Stimulated activated CD8-positive, alpha-beta memory T cell treated with anti-CD3 and anti-CD28 coated beads, Interleukin-4, amount 100 ng/mL, for 1 hour (primary cell): ENCODE measurements at regions not wholly inside any gene's neighbourhood (a gene's known extent, or its start where the extent isn't known, plus 50 kb on each side); places are given as distances from the start of the nearest gene placed in this dataset.
"Not testable (repeated sequence)": the region's sequence is repeated elsewhere in the genome, so short reads cannot be mapped to it uniquely, and the experiment has no call there.

Experiments used
- DNase-seq, 2 donors: peaks; one replicate each; pipeline ENCODE4 v3.0.0-alpha.2; 2020; ENCODE audit warnings: low read depth in 2 of 2, low spot score in 1 of 2

DNA sequence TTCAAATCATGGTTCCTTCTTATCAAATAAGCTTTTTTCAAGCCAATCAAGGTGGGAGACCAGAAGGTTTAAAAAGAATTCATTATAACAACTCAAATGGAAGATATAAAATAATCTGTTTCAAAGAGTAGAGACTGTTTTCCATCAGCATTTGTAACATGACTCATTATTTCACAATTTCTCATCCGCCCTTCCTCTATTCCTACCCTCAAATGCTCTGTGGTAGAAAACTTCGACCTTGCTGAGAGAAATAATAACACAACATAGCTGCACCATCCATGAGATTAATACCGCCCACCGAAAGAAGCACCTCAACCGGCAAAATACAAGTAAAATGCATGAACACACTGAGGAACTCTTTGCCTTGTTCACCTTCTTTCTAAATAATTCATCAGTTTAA, 2039.2 kb upstream of the CELF4 start:
- DNase-seq, result no peak

- no peak for DNase-seq
These were observed 2036.5 kb upstream of the CELF4 start for GRCh38 chr18:39602131-39602530.

GRCh38 chr18:39600894-39601293, 2035.3 kb upstream of the CELF4 start:
- DNase-seq, result no peak

GRCh38 chr18:39599251-39599650, 2033.7 kb upstream of the CELF4 start:
- DNase-seq, result no peak

DNA sequence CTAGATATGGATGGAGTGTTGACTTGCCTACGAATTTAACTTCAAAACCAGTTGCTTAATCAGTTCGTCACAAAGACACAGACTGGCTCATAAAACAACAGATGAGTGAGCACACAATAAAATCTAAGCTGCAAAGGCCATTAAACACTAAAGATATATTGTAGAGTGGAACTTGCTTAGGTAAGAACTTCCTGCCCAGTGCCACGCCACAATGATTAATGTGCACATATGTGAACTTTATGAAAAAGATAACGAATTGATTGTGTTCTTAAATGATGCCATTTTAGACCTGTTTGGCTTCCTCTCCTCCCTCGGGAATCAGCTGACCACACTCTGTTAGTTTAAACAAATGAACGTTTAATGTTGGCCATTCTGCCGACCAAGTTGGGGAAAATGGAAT, 2031.3 kb upstream of the CELF4 start:
- DNase-seq, result no peak

GRCh38 chr18:39596221-39596620, 2030.6 kb upstream of the CELF4 start:
- no peak for DNase-seq

DNA sequence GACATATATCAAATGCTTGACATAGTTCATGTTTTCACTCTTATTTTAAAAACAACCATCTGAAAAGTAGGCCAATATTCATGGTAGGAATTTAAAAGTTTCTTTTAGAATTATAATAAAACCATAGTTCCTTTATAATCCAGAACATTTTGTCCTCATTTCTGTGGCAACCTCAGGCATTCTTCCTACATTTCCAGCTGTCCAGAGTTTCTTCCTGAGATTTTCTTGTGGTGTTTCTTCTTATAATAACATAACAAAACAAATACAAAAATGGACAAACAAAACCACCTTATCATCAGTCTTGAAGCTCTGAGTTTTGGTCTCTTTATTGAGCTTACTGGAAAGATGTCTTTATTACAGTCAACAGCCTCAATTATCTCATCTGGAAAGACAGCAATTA, 2028.6 kb upstream of the CELF4 start:
- DNase-seq, result no peak

DNA sequence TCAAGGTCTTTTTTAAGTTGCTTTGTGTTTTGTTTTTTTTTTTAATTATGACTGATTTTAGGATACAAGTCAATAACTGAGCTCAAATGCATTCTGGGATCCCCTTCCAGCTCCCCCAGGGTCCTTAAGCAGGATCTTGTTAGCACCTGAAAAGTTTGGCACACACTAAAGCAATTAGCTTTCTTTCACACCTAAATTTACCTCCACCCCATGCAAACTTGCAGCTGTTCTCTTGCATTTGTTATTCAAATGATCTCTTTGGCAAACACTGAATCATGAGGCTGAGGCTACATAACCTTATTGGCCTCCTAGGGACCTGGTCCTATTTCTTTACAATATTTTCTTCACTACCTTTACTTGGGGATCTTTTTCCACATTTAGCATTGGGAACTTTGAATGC, 2026.1 kb upstream of the CELF4 start:
- DNase-seq, result no peak

GRCh38 chr18:39589496-39589895, 2023.9 kb upstream of the CELF4 start:
- no peak for DNase-seq

- no peak for DNase-seq
These were observed 2022.0 kb upstream of the CELF4 start for GRCh38 chr18:39587586-39587985.

GRCh38 chr18:39586741-39587140, 2021.1 kb upstream of the CELF4 start:
- no peak for DNase-seq

DNA sequence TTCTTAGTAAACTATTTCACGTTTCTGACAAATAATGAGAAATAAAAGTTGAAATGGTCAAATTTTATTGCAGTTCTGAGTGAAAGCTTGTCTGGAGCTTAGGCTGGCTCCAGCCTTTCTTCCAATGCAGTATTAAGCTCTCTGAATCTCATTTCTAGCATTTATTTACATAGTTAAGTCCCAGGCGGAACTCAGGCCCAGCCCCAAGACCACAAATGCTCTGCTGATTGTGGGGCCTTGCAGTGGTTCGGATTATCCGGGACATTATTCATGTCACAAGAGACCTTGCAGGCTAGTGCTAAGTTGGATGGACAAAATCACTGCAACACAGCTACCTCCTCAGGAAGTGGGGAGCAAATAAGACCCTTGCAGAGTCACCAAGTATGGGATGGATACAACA, 2009.3 kb upstream of the CELF4 start:
- DNase-seq, result no peak

GRCh38 chr18:39571511-39571910, 2005.9 kb upstream of the CELF4 start:
- DNase-seq, result no peak

DNA sequence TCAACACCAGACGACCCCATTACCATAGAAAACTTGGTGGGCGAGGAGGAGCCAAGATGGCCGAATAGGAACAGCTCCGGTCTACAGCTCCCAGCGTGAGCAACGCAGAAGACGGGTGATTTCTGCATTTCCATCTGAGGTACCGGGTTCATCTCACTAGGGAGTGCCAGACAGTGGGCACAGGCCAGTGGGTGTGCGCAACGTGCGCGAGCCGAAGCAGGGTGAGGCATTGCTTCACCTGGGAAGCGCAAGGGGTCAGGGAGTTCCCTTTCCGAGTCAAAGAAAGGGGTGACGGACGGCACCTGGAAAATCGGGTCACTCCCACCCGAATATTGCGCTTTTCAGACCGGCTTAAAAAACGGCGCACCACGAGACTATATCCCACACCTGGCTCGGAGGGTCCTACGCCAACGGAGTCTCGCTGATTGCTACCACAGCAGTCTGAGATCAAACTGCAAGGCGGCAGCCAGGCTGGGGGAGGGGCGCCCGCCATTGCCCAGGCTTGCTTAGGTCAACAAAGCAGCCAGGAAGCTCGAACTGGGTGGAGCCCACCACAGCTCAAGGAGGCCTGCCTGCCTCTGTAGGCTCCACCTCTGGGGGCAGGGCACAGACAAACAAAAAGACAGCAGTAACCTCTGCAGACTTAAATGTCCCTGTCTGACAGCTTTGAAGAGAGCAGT, 2000.1 kb upstream of the CELF4 start:
- DNase-seq, result not testable (repeated sequence)

GRCh38 chr18:39564716-39565115, 1999.1 kb upstream of the CELF4 start:
- DNase-seq, result no peak

DNA sequence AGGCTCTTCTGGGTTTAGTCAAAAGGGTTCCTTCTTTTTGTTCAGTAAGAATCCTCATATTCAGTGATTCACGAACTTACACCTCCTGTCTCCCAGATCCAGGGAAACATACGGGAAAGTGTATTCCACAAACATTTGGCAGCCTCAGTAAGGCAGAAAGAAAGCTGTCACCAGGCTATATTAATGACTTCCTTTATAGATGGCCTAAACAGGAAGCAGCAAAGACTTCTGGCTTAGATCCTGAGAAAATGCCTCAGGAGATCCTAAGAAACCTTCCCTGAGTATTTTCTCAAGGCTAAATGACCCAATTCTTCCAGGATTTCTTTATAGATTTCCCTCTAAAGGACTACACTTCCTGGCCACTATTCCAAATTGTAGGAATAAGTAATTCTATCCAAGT, 1995.5 kb upstream of the CELF4 start:
- DNase-seq, result no peak

DNA sequence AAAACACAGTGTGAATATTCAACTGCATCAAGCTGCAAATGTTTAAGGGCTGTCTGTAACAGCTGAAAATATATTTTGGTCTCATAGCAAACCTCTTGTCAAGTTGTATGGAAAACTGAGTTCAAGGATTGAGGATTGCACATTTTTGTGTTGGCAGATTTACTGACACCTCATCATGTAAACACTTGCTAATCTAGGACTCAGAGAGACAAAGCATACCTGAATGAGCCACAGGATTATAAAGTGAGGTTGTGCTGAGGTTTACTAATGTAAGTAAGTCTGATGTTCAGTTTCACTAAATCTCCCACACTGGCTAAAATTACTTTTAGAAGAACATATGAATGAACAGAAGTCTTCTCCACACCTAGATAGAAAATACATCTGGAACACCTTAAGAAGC, 1993.1 kb upstream of the CELF4 start:
- no peak for DNase-seq

DNA sequence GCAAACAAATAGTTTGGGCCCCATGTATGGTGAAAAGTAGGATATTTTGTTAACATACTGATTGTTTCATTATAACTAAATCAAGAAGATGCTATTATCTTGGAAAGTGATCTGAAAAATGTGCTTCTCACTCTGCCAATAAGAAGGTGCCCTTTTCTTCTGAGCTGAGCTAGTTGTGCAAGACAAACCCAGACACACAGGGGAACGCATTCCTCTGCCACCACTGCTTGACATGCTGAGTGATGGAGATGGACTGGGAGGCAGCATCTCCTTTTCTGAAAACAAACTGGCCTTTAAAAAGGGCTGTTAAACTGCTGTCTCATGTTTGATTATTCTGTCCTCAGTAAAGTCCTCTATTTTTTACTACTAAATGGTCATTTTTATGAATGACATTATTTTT, 1989.9 kb upstream of the CELF4 start:
- no peak for DNase-seq

DNA sequence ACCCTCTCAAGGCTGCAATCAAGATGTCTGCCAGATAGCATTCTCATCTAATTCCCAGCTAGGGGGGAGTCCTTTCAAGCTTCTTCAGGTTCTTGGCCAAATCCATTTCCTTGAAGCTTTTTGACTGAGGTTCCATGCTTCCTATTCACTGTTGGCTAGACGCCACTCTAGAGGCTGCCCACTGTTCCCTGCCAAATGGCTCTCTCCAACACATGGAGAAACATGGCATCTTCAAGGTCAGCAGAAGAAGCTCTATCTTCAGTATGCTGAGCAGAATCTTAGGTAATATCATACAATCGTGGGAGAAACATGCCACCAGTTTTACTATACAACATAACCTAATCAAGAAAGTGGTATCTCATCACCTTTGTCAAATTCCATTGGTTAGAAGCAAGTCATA, 1985.1 kb upstream of the CELF4 start:
- DNase-seq, result no peak

GRCh38 chr18:39549144-39549543, 1983.5 kb upstream of the CELF4 start:
- no peak for DNase-seq

GRCh38 chr18:39531659-39532058, 1966.1 kb upstream of the CELF4 start:
- no peak for DNase-seq

GRCh38 chr18:39529358-39529757, 1963.8 kb upstream of the CELF4 start:
- DNase-seq, result no peak

- DNase-seq, result no peak
These were observed 1961.9 kb upstream of the CELF4 start for GRCh38 chr18:39527465-39527864.

DNA sequence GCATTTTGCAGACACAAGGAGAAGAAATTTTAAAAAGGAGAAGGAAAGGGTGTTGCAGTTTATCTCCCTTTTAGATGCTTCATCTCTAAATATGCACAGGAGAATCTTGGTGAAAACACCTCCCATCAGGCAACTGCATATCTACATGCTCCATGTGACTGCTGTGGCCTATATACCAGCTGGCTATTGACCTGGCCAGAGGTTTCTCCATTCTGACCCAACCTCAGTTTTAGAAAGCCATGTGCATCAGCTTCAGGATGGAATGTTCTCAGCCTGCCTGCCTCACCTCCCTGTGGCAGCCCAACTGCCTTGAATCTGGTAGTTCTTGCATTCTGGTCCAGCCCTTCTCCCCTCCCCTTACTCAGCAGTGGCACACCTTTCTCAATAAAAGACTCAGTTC, 1958.8 kb upstream of the CELF4 start:
- no peak for DNase-seq
